ENCODE measurements at regions not wholly inside any gene's neighbourhood (a gene's known extent, or its start where the extent isn't known, plus 50 kb on each side); places are given as distances from the start of the nearest gene placed in this dataset.

- H3K27ac ChIP-seq (ENCODE audit: insufficient read depth, low read length, poor library complexity, severe bottlenecking): no peak overlapping the region
- ATAC-seq (ENCODE audit: low read depth in 2 of 2): no peak
- no peak overlapping the region for H3K4me3 ChIP-seq (ENCODE audit: low read depth, low read length)
- H3K4me3 Mint-ChIP-seq: peak overlapping the region in 1 of 4 donors; percentile 21
- H3K36me3 ChIP-seq (ENCODE audit: control insufficient read depth, insufficient read depth, low read length): no peaks in the 10 kb centered on the region
- H3K27me3 Mint-ChIP-seq: peaks cover 9% of the 10 kb centered on the region
- no peaks in the 10 kb centered on the region for H3K9me3 Mint-ChIP-seq
- no peak for DNase-seq
- no peaks in the 10 kb centered on the region for H3K4me1 Mint-ChIP-seq
- no peaks in the 10 kb centered on the region for H3K27me3 ChIP-seq (ENCODE audit: control insufficient read depth, insufficient read depth, low read length)
- H3K36me3 Mint-ChIP-seq: no peaks in the 10 kb centered on the region
- H3K9me3 ChIP-seq (ENCODE audit: control insufficient read depth in 2 of 2, low read length in 2 of 2): no peaks in the 10 kb centered on the region
- no peak overlapping the region for H3K27ac Mint-ChIP-seq
- no peaks in the 10 kb centered on the region for H3K4me1 ChIP-seq (ENCODE audit: control insufficient read depth, insufficient read depth, low read length, poor library complexity, severe bottlenecking)
Measured at GRCh38 chr9:129377181-129377580, 199.1 kb upstream of the IER5L start.

- H3K9me3 Mint-ChIP-seq: no peaks in the 10 kb centered on the region
- DNase-seq (no peak), ATAC-seq (ENCODE audit: low read depth in 2 of 2) (no peak)
- Histone ChIP-seq H3K4me1 (ENCODE audit: control insufficient read depth, insufficient read depth, low read length, poor library complexity, severe bottlenecking) (no peaks in the 10 kb centered on the region), H3K27ac (ENCODE audit: insufficient read depth, low read length, poor library complexity, severe bottlenecking) (no peak overlapping the region), H3K36me3 (ENCODE audit: control insufficient read depth, insufficient read depth, low read length) (no peaks in the 10 kb centered on the region), H3K27me3 (ENCODE audit: control insufficient read depth, insufficient read depth, low read length) (no peaks in the 10 kb centered on the region), H3K4me3 (ENCODE audit: low read depth, low read length) (no peak overlapping the region), H3K9me3 (ENCODE audit: control insufficient read depth in 2 of 2, low read length in 2 of 2) (no peaks in the 10 kb centered on the region)
- no peak overlapping the region for H3K27ac Mint-ChIP-seq
- no peaks in the 10 kb centered on the region for H3K36me3 Mint-ChIP-seq
- no peaks in the 10 kb centered on the region for H3K4me1 Mint-ChIP-seq
- H3K4me3 Mint-ChIP-seq: no peak overlapping the region
- H3K27me3 Mint-ChIP-seq: peaks cover 5% of the 10 kb centered on the region
Measured at GRCh38 chr9:129375845-129376244, 197.8 kb upstream of the IER5L start.

DNA sequence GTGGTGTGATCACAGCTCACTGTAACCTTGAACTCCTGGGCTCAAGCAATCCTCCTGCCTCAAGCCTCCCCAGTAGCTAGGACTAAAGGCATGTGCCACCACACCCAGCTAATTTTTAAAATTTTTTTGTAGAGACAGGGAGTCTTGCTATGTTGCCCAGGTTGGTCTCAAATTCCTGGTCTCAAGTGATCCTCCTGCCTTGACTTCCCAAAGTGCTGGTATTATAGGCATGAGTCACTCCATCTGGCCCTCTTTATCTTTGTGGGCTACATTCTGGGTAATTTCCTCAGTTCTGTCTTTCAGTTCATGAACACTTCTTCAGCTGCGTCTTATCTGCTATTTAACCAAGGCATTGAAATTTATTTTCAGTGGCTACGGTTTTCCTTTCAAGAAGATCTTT is 196.6 kb upstream of the IER5L start:
- no peak overlapping the region for H3K27ac Mint-ChIP-seq
- Histone ChIP-seq H3K4me3 (ENCODE audit: low read depth, low read length) (no peak overlapping the region), H3K36me3 (ENCODE audit: control insufficient read depth, insufficient read depth, low read length) (no peaks in the 10 kb centered on the region), H3K27me3 (ENCODE audit: control insufficient read depth, insufficient read depth, low read length) (no peaks in the 10 kb centered on the region), H3K9me3 (ENCODE audit: control insufficient read depth in 2 of 2, low read length in 2 of 2) (no peaks in the 10 kb centered on the region), H3K4me1 (ENCODE audit: control insufficient read depth, insufficient read depth, low read length, poor library complexity, severe bottlenecking) (no peaks in the 10 kb centered on the region), H3K27ac (ENCODE audit: insufficient read depth, low read length, poor library complexity, severe bottlenecking) (no peak overlapping the region)
- no peaks in the 10 kb centered on the region for H3K36me3 Mint-ChIP-seq
- ATAC-seq (ENCODE audit: low read depth in 2 of 2) (no peak), DNase-seq (no peak)
- no peak overlapping the region for H3K4me3 Mint-ChIP-seq
- H3K9me3 Mint-ChIP-seq: no peaks in the 10 kb centered on the region
- peaks cover 5% of the 10 kb centered on the region for H3K27me3 Mint-ChIP-seq
- no peaks in the 10 kb centered on the region for H3K4me1 Mint-ChIP-seq

GRCh38 chr9:129374231-129374630 is 196.2 kb upstream of the IER5L start:
- no peak overlapping the region for H3K27ac Mint-ChIP-seq

DNA sequence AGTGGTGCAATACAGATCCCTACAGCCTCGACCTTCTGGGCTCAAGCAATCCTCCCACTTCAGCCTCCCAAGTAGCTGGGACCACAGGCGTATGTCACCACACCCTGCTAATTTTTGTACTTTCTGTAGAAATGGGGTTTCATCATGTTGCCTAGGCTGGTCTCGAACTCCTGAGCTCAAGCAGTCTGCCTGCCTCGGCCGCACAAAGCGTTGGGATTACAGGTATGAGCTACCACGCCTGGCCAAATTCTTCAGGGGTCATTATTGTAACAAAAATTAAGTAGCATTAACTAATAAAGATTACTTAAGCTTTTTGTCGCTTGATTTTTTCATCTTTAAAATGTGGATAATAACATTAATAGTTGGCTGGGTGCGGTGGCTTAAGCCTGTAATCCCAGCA is 195.3 kb upstream of the IER5L start:
- no peaks in the 10 kb centered on the region for H3K36me3 ChIP-seq (ENCODE audit: control insufficient read depth, insufficient read depth, low read length)
- H3K27me3 ChIP-seq (ENCODE audit: control insufficient read depth, insufficient read depth, low read length): no peaks in the 10 kb centered on the region
- Mint-ChIP-seq H3K27me3 (peaks cover 5% of the 10 kb centered on the region), H3K9me3 (peaks cover 0 to 4% (median 0%) of the 10 kb centered on the region in 7 donors), H3K4me1 (no peaks in the 10 kb centered on the region), H3K27ac (no peak overlapping the region), H3K4me3 (no peak overlapping the region), H3K36me3 (no peaks in the 10 kb centered on the region)
- H3K4me3 ChIP-seq (ENCODE audit: low read depth, low read length): no peak overlapping the region
- peaks cover 0 to 4% of the 10 kb centered on the region in 2 experiments for H3K9me3 ChIP-seq (ENCODE audit: control insufficient read depth in 2 of 2, low read length in 2 of 2)
- DNase-seq (no peak), ATAC-seq (ENCODE audit: low read depth in 2 of 2) (no peak)
- no peak overlapping the region for H3K27ac ChIP-seq (ENCODE audit: insufficient read depth, low read length, poor library complexity, severe bottlenecking)
- H3K4me1 ChIP-seq (ENCODE audit: control insufficient read depth, insufficient read depth, low read length, poor library complexity, severe bottlenecking): no peaks in the 10 kb centered on the region

More at GRCh38 chr9:129374231-129374630, 196.2 kb upstream of the IER5L start:
- no peak overlapping the region for H3K4me3 Mint-ChIP-seq
- DNase-seq (no peak), ATAC-seq (ENCODE audit: low read depth in 2 of 2) (no peak)
- Histone ChIP-seq H3K4me3 (ENCODE audit: low read depth, low read length) (no peak overlapping the region), H3K36me3 (ENCODE audit: control insufficient read depth, insufficient read depth, low read length) (no peaks in the 10 kb centered on the region), H3K27ac (ENCODE audit: insufficient read depth, low read length, poor library complexity, severe bottlenecking) (no peak overlapping the region), H3K9me3 (ENCODE audit: control insufficient read depth in 2 of 2, low read length in 2 of 2) (peaks cover 0 to 3% of the 10 kb centered on the region in 2 experiments), H3K27me3 (ENCODE audit: control insufficient read depth, insufficient read depth, low read length) (no peaks in the 10 kb centered on the region), H3K4me1 (ENCODE audit: control insufficient read depth, insufficient read depth, low read length, poor library complexity, severe bottlenecking) (no peaks in the 10 kb centered on the region)
- peaks cover 5% of the 10 kb centered on the region for H3K27me3 Mint-ChIP-seq
- no peaks in the 10 kb centered on the region for H3K9me3 Mint-ChIP-seq
- no peaks in the 10 kb centered on the region for H3K36me3 Mint-ChIP-seq
- H3K4me1 Mint-ChIP-seq: no peaks in the 10 kb centered on the region

DNA sequence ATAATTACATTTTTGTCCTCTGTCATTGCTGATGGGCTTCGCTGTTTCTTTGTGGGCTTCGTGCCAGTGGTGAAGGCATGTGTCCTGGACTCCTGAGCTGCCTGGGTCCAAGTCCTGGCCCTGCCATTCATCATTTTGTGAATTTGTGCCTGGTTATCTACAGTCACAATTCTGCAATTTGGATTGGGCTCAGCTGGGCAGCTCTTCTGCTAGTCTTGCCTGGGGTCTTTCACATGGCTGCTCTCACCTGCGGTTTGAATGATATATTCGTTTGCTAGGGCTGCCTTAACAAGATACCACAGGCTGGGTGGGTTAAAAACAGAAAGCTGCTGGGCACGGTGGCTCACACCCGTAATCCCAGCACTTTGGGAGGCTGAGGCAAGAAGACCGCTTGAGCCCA is 192.7 kb upstream of the IER5L start:
- Histone ChIP-seq H3K4me3 (ENCODE audit: low read depth, low read length) (no peak overlapping the region), H3K27ac (ENCODE audit: insufficient read depth, low read length, poor library complexity, severe bottlenecking) (no peak overlapping the region), H3K4me1 (ENCODE audit: control insufficient read depth, insufficient read depth, low read length, poor library complexity, severe bottlenecking) (no peaks in the 10 kb centered on the region), H3K9me3 (ENCODE audit: control insufficient read depth in 2 of 2, low read length in 2 of 2) (peaks cover 0 to 4% of the 10 kb centered on the region in 2 experiments), H3K27me3 (ENCODE audit: control insufficient read depth, insufficient read depth, low read length) (no peaks in the 10 kb centered on the region), H3K36me3 (ENCODE audit: control insufficient read depth, insufficient read depth, low read length) (no peaks in the 10 kb centered on the region)
- ATAC-seq (ENCODE audit: low read depth in 2 of 2) (no peak), DNase-seq (no peak)
- no peak overlapping the region for H3K27ac Mint-ChIP-seq
- no peaks in the 10 kb centered on the region for H3K36me3 Mint-ChIP-seq
- H3K27me3 Mint-ChIP-seq: peaks cover 11% of the 10 kb centered on the region
- H3K9me3 Mint-ChIP-seq: peaks cover 0 to 4% (median 0%) of the 10 kb centered on the region in 7 donors
- no peaks in the 10 kb centered on the region for H3K4me1 Mint-ChIP-seq
- H3K4me3 Mint-ChIP-seq: no peak overlapping the region

- H3K27me3 Mint-ChIP-seq: peaks cover 12% of the 10 kb centered on the region
- H3K4me3 Mint-ChIP-seq: no peak overlapping the region
- peaks cover 0 to 4% of the 10 kb centered on the region in 2 experiments for H3K9me3 ChIP-seq (ENCODE audit: control insufficient read depth in 2 of 2, low read length in 2 of 2)
- H3K27ac Mint-ChIP-seq: no peak overlapping the region
- no peaks in the 10 kb centered on the region for H3K4me1 Mint-ChIP-seq
- no peak overlapping the region for H3K4me3 ChIP-seq (ENCODE audit: low read depth, low read length)
- H3K9me3 Mint-ChIP-seq: peaks cover 0 to 4% (median 0%) of the 10 kb centered on the region in 7 donors
- H3K36me3 ChIP-seq (ENCODE audit: control insufficient read depth, insufficient read depth, low read length): no peaks in the 10 kb centered on the region
- no peak for ATAC-seq (ENCODE audit: low read depth in 2 of 2)
- DNase-seq: no peak
- no peaks in the 10 kb centered on the region for H3K4me1 ChIP-seq (ENCODE audit: control insufficient read depth, insufficient read depth, low read length, poor library complexity, severe bottlenecking)
- H3K27me3 ChIP-seq (ENCODE audit: control insufficient read depth, insufficient read depth, low read length): no peaks in the 10 kb centered on the region
- H3K36me3 Mint-ChIP-seq: no peaks in the 10 kb centered on the region
- H3K27ac ChIP-seq (ENCODE audit: insufficient read depth, low read length, poor library complexity, severe bottlenecking): no peak overlapping the region
Measured at GRCh38 chr9:129368444-129368978, 190.4 kb upstream of the IER5L start.

GRCh38 chr9:129367287-129367686 is 189.2 kb upstream of the IER5L start:
- H3K4me1 ChIP-seq (ENCODE audit: control insufficient read depth, insufficient read depth, low read length, poor library complexity, severe bottlenecking): no peaks in the 10 kb centered on the region

More at GRCh38 chr9:129367287-129367686, 189.2 kb upstream of the IER5L start:
- no peak overlapping the region for H3K27ac Mint-ChIP-seq
- Histone ChIP-seq H3K36me3 (ENCODE audit: control insufficient read depth, insufficient read depth, low read length) (no peaks in the 10 kb centered on the region), H3K9me3 (ENCODE audit: control insufficient read depth in 2 of 2, low read length in 2 of 2) (peaks cover 0 to 4% of the 10 kb centered on the region in 2 experiments), H3K4me3 (ENCODE audit: low read depth, low read length) (no peak overlapping the region), H3K27ac (ENCODE audit: insufficient read depth, low read length, poor library complexity, severe bottlenecking) (no peak overlapping the region), H3K27me3 (ENCODE audit: control insufficient read depth, insufficient read depth, low read length) (no peaks in the 10 kb centered on the region)
- H3K4me3 Mint-ChIP-seq: no peak overlapping the region
- ATAC-seq (ENCODE audit: low read depth in 2 of 2) (no peak), DNase-seq (no peak)
- no peaks in the 10 kb centered on the region for H3K36me3 Mint-ChIP-seq
- H3K27me3 Mint-ChIP-seq: peaks cover 12% of the 10 kb centered on the region
- no peaks in the 10 kb centered on the region for H3K4me1 Mint-ChIP-seq
- peaks cover 0 to 4% (median 0%) of the 10 kb centered on the region in 7 donors for H3K9me3 Mint-ChIP-seq
